ENCODE measurements at regions not wholly inside any gene's neighbourhood (a gene's known extent, or its start where the extent isn't known, plus 50 kb on each side); places are given as distances from the start of the nearest gene placed in this dataset.
A peak's percentile ranks its signal among the peaks of the same experiment; 100 is the strongest.

DNA sequence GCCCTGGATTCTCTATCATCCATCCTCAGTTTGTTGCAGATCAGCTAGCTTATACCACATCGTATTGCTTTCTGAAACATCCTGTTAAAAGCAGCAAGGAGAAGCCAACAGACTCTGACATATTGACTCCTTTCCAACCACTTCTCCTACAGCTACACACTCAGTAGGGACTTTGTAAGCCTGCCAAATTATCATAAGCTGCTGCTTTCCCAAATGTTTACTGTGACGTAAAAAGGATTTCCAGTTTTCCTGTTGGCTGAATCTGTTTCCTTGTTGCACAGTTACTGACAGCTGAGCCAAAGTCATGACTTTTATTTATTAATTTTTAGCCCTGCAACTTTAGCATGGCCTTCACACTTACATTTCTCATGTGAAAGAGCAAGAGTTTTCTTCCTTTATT is 294.3 kb downstream of the KCNJ3 start:
- no peak overlapping the region for H3K27ac ChIP-seq (ENCODE audit: low read depth, low read length)
- no peak overlapping the region for H2BK15ac ChIP-seq (ENCODE audit: low read length)
- no peak overlapping the region for H3K4ac ChIP-seq (replicated peaks; ENCODE audit: insufficient read length, low read depth, low read length)
- no peak overlapping the region for H3K9ac ChIP-seq (replicated peaks in 1 of 4; ENCODE audit: extremely low read depth in 1 of 4, low read depth in 3 of 4, low read length in 3 of 4)
- DNase-seq (ENCODE audit: low read depth in 1 of 2, low spot score in 2 of 2) = no peak
- no peaks in the 10 kb centered on the region for H3K79me2 ChIP-seq (ENCODE audit: control insufficient read depth in 1 of 2, insufficient read depth in 2 of 2, low read length in 2 of 2)
- no peak overlapping the region for H3K23ac ChIP-seq (ENCODE audit: insufficient read length)
- no peak overlapping the region for H2BK20ac ChIP-seq (ENCODE audit: low read length)
- ChIA-PET POLR2A (ENCODE audit: partially characterized antibody) (no interaction called here), CTCF (ENCODE audit: partially characterized antibody) (no interaction called here)
- H3K4me3 ChIP-seq (ENCODE audit: extremely low read depth in 1 of 4, insufficient read depth in 2 of 4, low read depth in 3 of 4, low read length in 4 of 4) = no peak overlapping the region
- no peak overlapping the region for H2BK12ac ChIP-seq (ENCODE audit: low read depth, low read length)
- no peak overlapping the region for H4K91ac ChIP-seq (replicated peaks; ENCODE audit: insufficient read length, low read length)
- H4K20me1 ChIP-seq (replicated peaks in 1 of 2; ENCODE audit: control insufficient read depth in 1 of 2, insufficient read depth in 2 of 2, low read length in 2 of 2) = no peaks in the 10 kb centered on the region
- H3K36me3 ChIP-seq (ENCODE audit: control insufficient read depth in 2 of 4, insufficient read depth in 4 of 4, low read length in 3 of 4) = no peaks in the 10 kb centered on the region
- no peak overlapping the region for H2AK5ac ChIP-seq (ENCODE audit: low read depth, low read length)
- H3K23me2 ChIP-seq (ENCODE audit: low read depth, low read length) = no peaks in the 10 kb centered on the region; the same call in 1 of the 2 replicates
- no peak overlapping the region for H4K8ac ChIP-seq (ENCODE audit: extremely low read depth, insufficient read depth, low read length)
- H3K56ac ChIP-seq (replicated peaks; ENCODE audit: insufficient read length, low read depth, low read length) = no peak overlapping the region
- no peak overlapping the region for H2BK120ac ChIP-seq (replicated peaks; ENCODE audit: low read depth, low read length)
- no peaks in the 10 kb centered on the region for H3K27me3 ChIP-seq (replicated peaks in 1 of 4; ENCODE audit: control insufficient read depth in 3 of 4, extremely low read depth in 1 of 4, insufficient read depth in 3 of 4, low read length in 3 of 4)
- H3K9me3 ChIP-seq (ENCODE audit: insufficient read depth in 2 of 2, low read depth in 1 of 2, low read length in 1 of 2) = no peaks in the 10 kb centered on the region
- 88% methylated on average over 2 of the region's 2 CpGs; no CpG with 5 or more reads in 1 of the 2 experiments for WGBS, 2 experiments (ENCODE audit: extremely low coverage in 1 of 2, insufficient coverage in 1 of 2, insufficient read length in 1 of 2, insufficient replicate concordance in 2 of 2, low coverage in 1 of 2, low lambda C conversion rate in 2 of 2, missing lambda C conversion rate in 1 of 2)
- H2AFZ ChIP-seq (ENCODE audit: low read length) = peak overlapping the region; percentile 69; the same call in 1 of the 2 replicates
- FAIRE-seq = no peak
- H3K18ac ChIP-seq (ENCODE audit: extremely low read depth, low read length) = no peak overlapping the region
- no peaks in the 10 kb centered on the region for H3K79me1 ChIP-seq (ENCODE audit: low read depth, low read length)
- no peaks in the 10 kb centered on the region for H3K4me1 ChIP-seq (replicated peaks in 1 of 4; ENCODE audit: control insufficient read depth in 3 of 4, insufficient read depth in 4 of 4, low read length in 3 of 4)
- H2BK5ac ChIP-seq (ENCODE audit: low read depth, low read length) = no peak overlapping the region
- H4K5ac ChIP-seq (ENCODE audit: insufficient read length, low read depth, low read length) = no peak overlapping the region
- no peak overlapping the region for H3K4me2 ChIP-seq (ENCODE audit: insufficient read depth in 1 of 2, low read depth in 2 of 2, low read length in 2 of 2)
- no peak overlapping the region for H3K14ac ChIP-seq (ENCODE audit: insufficient read length)
- TF ChIP-seq BRCA1 (IDR thresholded peaks at IDR 0.05; ENCODE audit: low read depth, low read length) = no peak
- no peak for TF ChIP-seq NRF1 (IDR thresholded peaks at IDR 0.05; ENCODE audit: low read depth, low read length)
- no peak for TF ChIP-seq SIX5 (IDR thresholded peaks at IDR 0.05; ENCODE audit: low read depth, low read length)
- TF ChIP-seq EZH2 (IDR thresholded peaks at IDR 0.05; ENCODE audit: low read depth, low read length, severe bottlenecking) = no peak
- TF ChIP-seq SP2 (IDR thresholded peaks at IDR 0.05; ENCODE audit: low read length) = no peak
- no peak for TF ChIP-seq HDAC6 (IDR thresholded peaks at IDR 0.05; ENCODE audit: low read depth, low read length)
- no peak for TF ChIP-seq KDM4A (IDR thresholded peaks at IDR 0.05; ENCODE audit: low read depth, low read length, severe bottlenecking)
- TF ChIP-seq SP4 (IDR thresholded peaks at IDR 0.05; ENCODE audit: low read length) = no peak
- TF ChIP-seq ASH2L (IDR thresholded peaks at IDR 0.05; ENCODE audit: low read length) = no peak
- TF ChIP-seq SP1 (IDR thresholded peaks at IDR 0.05; ENCODE audit: low read depth, low read length) = no peak
- TF ChIP-seq, protein P1, sequence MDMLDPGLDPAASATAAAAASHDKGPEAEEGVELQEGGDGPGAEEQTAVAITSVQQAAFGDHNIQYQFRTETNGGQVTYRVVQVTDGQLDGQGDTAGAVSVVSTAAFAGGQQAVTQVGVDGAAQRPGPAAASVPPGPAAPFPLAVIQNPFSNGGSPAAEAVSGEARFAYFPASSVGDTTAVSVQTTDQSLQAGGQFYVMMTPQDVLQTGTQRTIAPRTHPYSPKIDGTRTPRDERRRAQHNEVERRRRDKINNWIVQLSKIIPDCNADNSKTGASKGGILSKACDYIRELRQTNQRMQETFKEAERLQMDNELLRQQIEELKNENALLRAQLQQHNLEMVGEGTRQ (IDR thresholded peaks at IDR 0.05; ENCODE audit: low read length) = no peak
- no peak for TF ChIP-seq TAF7 (optimal IDR thresholded peaks at IDR 0.05; ENCODE audit: borderline replicate concordance, low read depth, low read length)
- TF ChIP-seq TAF1 (IDR thresholded peaks at IDR 0.05; ENCODE audit: low read depth, low read length) = no peak
- no peak for TF ChIP-seq RNF2 (IDR thresholded peaks at IDR 0.05; ENCODE audit: borderline replicate concordance, low read depth, low read length, missing control alignments, poor library complexity, severe bottlenecking)
- TF ChIP-seq GABPA (IDR thresholded peaks at IDR 0.05; ENCODE audit: borderline replicate concordance, insufficient read depth, low read length) = no peak

Data from H1 (cell line).